IMR-90 (cell line): ENCODE measurements at regions not wholly inside any gene's neighbourhood (a gene's known extent, or its start where the extent isn't known, plus 50 kb on each side); places are given as distances from the start of the nearest gene placed in this dataset.

Experiments
- ATAC-seq: fragments of 200-7000 bp; cut with Tn5 transposase; 2 replicates; pipeline ENCODE4 v1.9.1; 2020; ENCODE audit warnings: low read depth, mild to moderate bottlenecking, moderate library complexity
- BruUV-seq: library from RNA; stranded (reverse); fragments of 400-500 nt; replicated peaks from 2 replicates; lab custom pipeline; 2021; lab: Mats Ljungman, UMichigan
- CTCF ChIA-PET: fragments of 300-600 bp; formaldehyde crosslinking; extraction: SDS; loops from one replicate; lab custom pipeline; 2021; ENCODE audit warnings: antibody characterized with exemption; lab: Yijun Ruan, JAX
- POLR2A ChIA-PET: fragments of 300-600 bp; sonication (Branson Sonifier 250); formaldehyde crosslinking; loops from one replicate; lab custom pipeline; 2022; ENCODE audit warnings: antibody characterized with exemption; ENCODE audit not compliant: unreplicated experiment; lab: Charles Lee
- DNase-seq: peaks from one replicate; pipeline ENCODE4 v3.0.0; 2013
- H2AFZ ChIP-seq: replicated peaks from 2 replicates; pipeline ENCODE3; 2013; ENCODE audit warnings: low read length, mild to moderate bottlenecking; ENCODE audit not compliant: poor library complexity
- H2AK5ac ChIP-seq: 2 replicates; pipeline ENCODE4 v1.6.1; 2013; ENCODE audit warnings: low read depth, low read length, inconsistent platforms
- H2AK9ac ChIP-seq: replicated peaks from 2 replicates; pipeline ENCODE3; 2013; ENCODE audit warnings: mild to moderate bottlenecking, low read depth, low read length, moderate library complexity; ENCODE audit not compliant: poor library complexity
- H2BK120ac ChIP-seq: 2 replicates; pipeline ENCODE4 v1.6.1; 2013; ENCODE audit warnings: low read depth, low read length, inconsistent platforms
- H2BK15ac ChIP-seq: 3 replicates; pipeline ENCODE4 v1.6.1; 2013; ENCODE audit warnings: low read depth, low read length, inconsistent platforms
- H2BK20ac ChIP-seq: 2 replicates; pipeline ENCODE4 v1.6.1; 2013; ENCODE audit warnings: low read depth, mild to moderate bottlenecking, inconsistent platforms, low read length, moderate library complexity
- H2BK5ac ChIP-seq: 2 replicates; pipeline ENCODE4 v1.6.1; 2013; ENCODE audit warnings: mild to moderate bottlenecking, low read depth, low read length, inconsistent platforms; ENCODE audit not compliant: poor library complexity, severe bottlenecking
- H3K14ac ChIP-seq: replicated peaks from 2 replicates; pipeline ENCODE4 v1.6.1; 2013; ENCODE audit warnings: low read depth, low read length, inconsistent platforms
- H3K18ac ChIP-seq: 2 replicates; pipeline ENCODE4 v1.6.1; 2013; ENCODE audit warnings: low read depth, low read length, control low read depth
- H3K23ac ChIP-seq: 2 replicates; pipeline ENCODE4 v1.6.1; 2013; ENCODE audit warnings: low read depth, low read length, inconsistent platforms
- H3K27ac ChIP-seq: 2 replicates; pipeline ENCODE4 v1.5.1; 2013; ENCODE audit warnings: mild to moderate bottlenecking, control low read depth, low read length; ENCODE audit not compliant: insufficient read depth
- H3K27me3 ChIP-seq: 2 replicates; pipeline ENCODE4 v1.6.1; 2013; ENCODE audit warnings: low read length; ENCODE audit not compliant: control insufficient read depth, insufficient read depth
- H3K36me3 ChIP-seq: 2 replicates; pipeline ENCODE4 v1.6.1; 2013; ENCODE audit warnings: low read length, mixed read lengths; ENCODE audit not compliant: control insufficient read depth, insufficient read depth
- H3K4ac ChIP-seq: 2 replicates; pipeline ENCODE4 v1.6.1; 2013; ENCODE audit warnings: low read depth, low read length, inconsistent platforms
- H3K4me1 ChIP-seq: 2 replicates; pipeline ENCODE4 v1.6.1; 2013; ENCODE audit warnings: low read length, mixed read lengths; ENCODE audit not compliant: control insufficient read depth, insufficient read depth
- H3K4me2 ChIP-seq: 2 replicates; pipeline ENCODE4 v1.6.1; 2013; ENCODE audit warnings: low read depth, mild to moderate bottlenecking, control low read depth, low read length, moderate library complexity
- H3K4me3 ChIP-seq: 2 replicates; pipeline ENCODE4 v1.5.1; 2013; ENCODE audit warnings: low read depth, mild to moderate bottlenecking, control low read depth, low read length, moderate library complexity; ENCODE audit not compliant: insufficient read depth
- H3K56ac ChIP-seq: 2 replicates; pipeline ENCODE4 v1.6.1; 2013; ENCODE audit warnings: low read length, inconsistent platforms; ENCODE audit not compliant: insufficient read depth; ENCODE audit errors: extremely low read depth
- H3K79me1 ChIP-seq, 2 experiments: 2 replicates each; pipeline ENCODE4 v1.6.1; 2013; ENCODE audit warnings: low read length in 2 of 2, inconsistent platforms in 1 of 2, low read depth in 1 of 2
- H3K9ac ChIP-seq: 2 replicates; pipeline ENCODE4 v1.6.1; 2013; ENCODE audit warnings: low read depth, low read length, control low read depth
- H3K9me1 ChIP-seq: 2 replicates; pipeline ENCODE4 v1.6.1; 2013; ENCODE audit warnings: low read length, inconsistent platforms; ENCODE audit not compliant: insufficient read depth
- H3K9me3 ChIP-seq: 2 replicates; pipeline ENCODE4 v1.6.1; 2013; ENCODE audit warnings: low read length; ENCODE audit not compliant: control insufficient read depth, insufficient read depth
- H4K20me1 ChIP-seq: 2 replicates; pipeline ENCODE4 v1.6.1; 2013; ENCODE audit warnings: low read length, inconsistent platforms; ENCODE audit not compliant: insufficient read depth
- H4K5ac ChIP-seq: 2 replicates; pipeline ENCODE4 v1.6.1; 2013; ENCODE audit warnings: mild to moderate bottlenecking, low read depth, low read length, control low read depth
- H4K8ac ChIP-seq, 2 experiments: 2 replicates each; pipeline ENCODE4 v1.6.1; 2013; ENCODE audit warnings: low read depth in 2 of 2, low read length in 2 of 2, control low read depth in 1 of 2, inconsistent platforms in 1 of 2
- H4K91ac ChIP-seq: 2 replicates; pipeline ENCODE4 v1.6.1; 2013; ENCODE audit warnings: low read depth, low read length, inconsistent platforms; ENCODE audit not compliant: insufficient read depth
- BHLHE40 ChIP-seq: fragments of 150-350 bp; IDR thresholded peaks from 2 replicates; pipeline ENCODE4 v1.6.1; 2016; ENCODE audit warnings: mild to moderate bottlenecking, low read depth, low read length
- CEBPB ChIP-seq: IDR thresholded peaks from 2 replicates; pipeline ENCODE4 v1.6.1; 2012; ENCODE audit warnings: low read depth, low read length, improper control_type of control experiment
- CHD1 ChIP-seq: IDR thresholded peaks from 2 replicates; pipeline ENCODE4 v1.6.1; 2012; ENCODE audit warnings: low read depth, low read length, improper control_type of control experiment
- FOS ChIP-seq: fragments of 150-350 bp; IDR thresholded peaks from 2 replicates; pipeline ENCODE4 v1.6.1; 2016; ENCODE audit warnings: low read depth, low read length
- MAFK ChIP-seq: IDR thresholded peaks from 2 replicates; pipeline ENCODE4 v1.6.1; 2012; ENCODE audit warnings: low read depth, low read length, improper control_type of control experiment
- MAZ ChIP-seq: IDR thresholded peaks from 2 replicates; pipeline ENCODE4 v1.6.1; 2012; ENCODE audit warnings: low read depth, mild to moderate bottlenecking, low read length, improper control_type of control experiment, moderate library complexity, borderline replicate concordance
- MXI1 ChIP-seq: IDR thresholded peaks from 2 replicates; pipeline ENCODE4 v1.6.1; 2012; ENCODE audit warnings: low read depth, mild to moderate bottlenecking, low read length, moderate library complexity, borderline replicate concordance
- NFE2L2 ChIP-seq: fragments of 150-350 bp; IDR thresholded peaks from 2 replicates; pipeline ENCODE4 v1.6.1; 2016; ENCODE audit warnings: low read depth, mild to moderate bottlenecking, low read length
- POLR2A ChIP-seq: IDR thresholded peaks from 2 replicates; pipeline ENCODE4 v1.6.1; 2012; ENCODE audit warnings: mild to moderate bottlenecking, low read depth, low read length
- RAD21 ChIP-seq: IDR thresholded peaks from 2 replicates; pipeline ENCODE4 v1.6.1; 2012; ENCODE audit warnings: low read length, improper control_type of control experiment
- RCOR1 ChIP-seq: IDR thresholded peaks from 2 replicates; pipeline ENCODE4 v1.6.1; 2012; ENCODE audit warnings: mild to moderate bottlenecking, low read length, improper control_type of control experiment; ENCODE audit not compliant: insufficient replicate concordance
- RFX5 ChIP-seq: IDR thresholded peaks from 2 replicates; pipeline ENCODE4 v1.8.0; 2012; ENCODE audit warnings: low read depth, mild to moderate bottlenecking, low read length, moderate library complexity
- SMC3 ChIP-seq: fragments of 150-350 bp; IDR thresholded peaks from 2 replicates; pipeline ENCODE4 v1.6.1; 2016; ENCODE audit warnings: low read depth, mild to moderate bottlenecking, antibody characterized with exemption, low read length, moderate library complexity
- WGBS, 2 experiments: methylation state at CpG; one replicate each; pipeline versions ENCODE4 v1.1.5 to v1.1.7; 2013; ENCODE audit warnings: missing lambda C conversion rate in 2 of 2; ENCODE audit not compliant: insufficient read length in 1 of 2; ENCODE audit errors: extremely low coverage in 2 of 2; 5-methylcytosine and 5-hydroxymethylcytosine counted together
- dilution Hi-C: fragments of 300-500 bp; cut with HindIII; formaldehyde crosslinking; loops from one replicate; pipeline ENCODE4 v1.14.3; 2018; ENCODE audit warnings: low sequenced_read_pairs; ENCODE audit not compliant: unreplicated experiment
- in situ Hi-C: fragments of 300-500 bp; cut with MboI; formaldehyde crosslinking; loops from 3 replicates; pipeline ENCODE4 v1.14.3; 2019; ENCODE audit warnings: low sequenced_read_pairs, inconsistent platforms, mixed read lengths
- intact Hi-C: fragments of 100-400 bp; cut with micrococcal nuclease; formaldehyde crosslinking; loops from 2 replicates; pipeline ENCODE4 v1.10.0; 2022
- TF ChIP-seq, protein P1 (sequence below): fragments of 150-350 bp; IDR thresholded peaks from 2 replicates; pipeline ENCODE4 v1.6.1; 2017; ENCODE audit warnings: mild to moderate bottlenecking, antibody characterized with exemption, low read length, low read depth
- TF ChIP-seq, protein P2 (sequence below): conservative IDR thresholded peaks from 2 replicates; pipeline ENCODE4 v1.5.1; 2012; ENCODE audit warnings: mild to moderate bottlenecking, low read depth, low read length, improper control_type of control experiment
- TF ChIP-seq, protein P3 (sequence below): fragments of 150-350 bp; IDR thresholded peaks from 2 replicates; pipeline ENCODE4 v1.6.1; 2016; ENCODE audit warnings: low read depth, mild to moderate bottlenecking, low read length, moderate library complexity, borderline replicate concordance

- intact Hi-C loops, result no loop called here
Observed at GRCh38 chr11:15885854-15886253, 470.5 kb downstream of the SOX6 start.

More at GRCh38 chr11:15885854-15886253, 470.5 kb downstream of the SOX6 start:
- Histone ChIP-seq H2AK5ac (peak overlapping the region; percentile 17; the same call in 1 of the 2 replicates), H4K8ac (no peak overlapping the region), H2AFZ (no peak overlapping the region), H3K9ac (no peak overlapping the region), H2AK9ac (no peak overlapping the region), H2BK15ac (0 out of 3 replicates have a peak overlapping the region, but pooled peaks have one; percentile 6), H3K56ac (no peak overlapping the region), H3K14ac (no peak overlapping the region), H3K23ac (no peak overlapping the region), H3K79me1 (no peaks in the 10 kb centered on the region), H3K9me3 (no peaks in the 10 kb centered on the region), H2BK20ac (peak overlapping the region; percentile 60; the same call in 1 of the 2 replicates), H3K18ac (no peak overlapping the region), H2BK120ac (peak overlapping the region; percentile 46), H3K4me1 (peaks cover 21% of the 10 kb centered on the region), H3K36me3 (no peaks in the 10 kb centered on the region), H3K4me3 (no peak overlapping the region), H4K5ac (no peak overlapping the region), H3K27me3 (no peaks in the 10 kb centered on the region), H2BK5ac (no peak overlapping the region), H3K4ac (peak overlapping the region; percentile 30; the same call in 1 of the 2 replicates), H4K91ac (no peak overlapping the region), H3K9me1 (peaks cover 12% of the 10 kb centered on the region), H3K27ac (no peak overlapping the region), H3K4me2 (no peak overlapping the region), H4K20me1 (no peaks in the 10 kb centered on the region)
- no peak for TF ChIP-seq RCOR1
- TF ChIP-seq MAZ, result no peak
- TF ChIP-seq, protein P1, sequence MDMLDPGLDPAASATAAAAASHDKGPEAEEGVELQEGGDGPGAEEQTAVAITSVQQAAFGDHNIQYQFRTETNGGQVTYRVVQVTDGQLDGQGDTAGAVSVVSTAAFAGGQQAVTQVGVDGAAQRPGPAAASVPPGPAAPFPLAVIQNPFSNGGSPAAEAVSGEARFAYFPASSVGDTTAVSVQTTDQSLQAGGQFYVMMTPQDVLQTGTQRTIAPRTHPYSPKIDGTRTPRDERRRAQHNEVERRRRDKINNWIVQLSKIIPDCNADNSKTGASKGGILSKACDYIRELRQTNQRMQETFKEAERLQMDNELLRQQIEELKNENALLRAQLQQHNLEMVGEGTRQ, result no peak
- TF ChIP-seq MAFK, result no peak
- TF ChIP-seq, protein P2, sequence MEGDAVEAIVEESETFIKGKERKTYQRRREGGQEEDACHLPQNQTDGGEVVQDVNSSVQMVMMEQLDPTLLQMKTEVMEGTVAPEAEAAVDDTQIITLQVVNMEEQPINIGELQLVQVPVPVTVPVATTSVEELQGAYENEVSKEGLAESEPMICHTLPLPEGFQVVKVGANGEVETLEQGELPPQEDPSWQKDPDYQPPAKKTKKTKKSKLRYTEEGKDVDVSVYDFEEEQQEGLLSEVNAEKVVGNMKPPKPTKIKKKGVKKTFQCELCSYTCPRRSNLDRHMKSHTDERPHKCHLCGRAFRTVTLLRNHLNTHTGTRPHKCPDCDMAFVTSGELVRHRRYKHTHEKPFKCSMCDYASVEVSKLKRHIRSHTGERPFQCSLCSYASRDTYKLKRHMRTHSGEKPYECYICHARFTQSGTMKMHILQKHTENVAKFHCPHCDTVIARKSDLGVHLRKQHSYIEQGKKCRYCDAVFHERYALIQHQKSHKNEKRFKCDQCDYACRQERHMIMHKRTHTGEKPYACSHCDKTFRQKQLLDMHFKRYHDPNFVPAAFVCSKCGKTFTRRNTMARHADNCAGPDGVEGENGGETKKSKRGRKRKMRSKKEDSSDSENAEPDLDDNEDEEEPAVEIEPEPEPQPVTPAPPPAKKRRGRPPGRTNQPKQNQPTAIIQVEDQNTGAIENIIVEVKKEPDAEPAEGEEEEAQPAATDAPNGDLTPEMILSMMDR, result no peak
- no peak for TF ChIP-seq SMC3
- no peak for TF ChIP-seq RFX5
- no peak for TF ChIP-seq NFE2L2
- no peak for TF ChIP-seq FOS
- no peak for TF ChIP-seq RAD21
- TF ChIP-seq, protein P3, sequence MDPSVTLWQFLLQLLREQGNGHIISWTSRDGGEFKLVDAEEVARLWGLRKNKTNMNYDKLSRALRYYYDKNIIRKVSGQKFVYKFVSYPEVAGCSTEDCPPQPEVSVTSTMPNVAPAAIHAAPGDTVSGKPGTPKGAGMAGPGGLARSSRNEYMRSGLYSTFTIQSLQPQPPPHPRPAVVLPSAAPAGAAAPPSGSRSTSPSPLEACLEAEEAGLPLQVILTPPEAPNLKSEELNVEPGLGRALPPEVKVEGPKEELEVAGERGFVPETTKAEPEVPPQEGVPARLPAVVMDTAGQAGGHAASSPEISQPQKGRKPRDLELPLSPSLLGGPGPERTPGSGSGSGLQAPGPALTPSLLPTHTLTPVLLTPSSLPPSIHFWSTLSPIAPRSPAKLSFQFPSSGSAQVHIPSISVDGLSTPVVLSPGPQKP, result no peak
- TF ChIP-seq MXI1, result no peak
- TF ChIP-seq BHLHE40, result no peak
- no peak for TF ChIP-seq CHD1
- TF ChIP-seq POLR2A, result no peak
- no peak for TF ChIP-seq CEBPB
- DNase-seq (no peak), ATAC-seq (no peak)
- 100% methylated on average over 1 of the region's 5 CpGs; no CpG with 5 or more reads in 1 of the 2 experiments for WGBS, 2 experiments
- in situ Hi-C loops (no loop called here), dilution Hi-C loops (no loop called here)
- POLR2A ChIA-PET, result no interaction called here
- no TSS peak for BruUV-seq
- CTCF ChIA-PET, result no interaction called here
